Stimulated activated CD8-positive, alpha-beta memory T cell treated with anti-CD3 and anti-CD28 coated beads, Interleukin-15, amount 100 ng/mL, for 24 hours (primary cell): ENCODE measurements at regions not wholly inside any gene's neighbourhood (a gene's known extent, or its start where the extent isn't known, plus 50 kb on each side); places are given as distances from the start of the nearest gene placed in this dataset.

ENCODE experiments used
- DNase-seq: peaks from one replicate; pipeline ENCODE4 v3.0.0-alpha.2; 2020; ENCODE audit warnings: low read depth

- no peak for DNase-seq
Measured at GRCh38 chr6:164216368-164216767, 801.9 kb downstream of the QKI start.

GRCh38 chr6:164214066-164214465 lies 799.5 kb downstream of the QKI start:
- DNase-seq: no peak

GRCh38 chr6:164211254-164211653 lies 796.7 kb downstream of the QKI start:
- no peak for DNase-seq

- DNase-seq: no peak
Measured at GRCh38 chr6:164210783-164211182, 796.3 kb downstream of the QKI start.

GRCh38 chr6:164210323-164210722 lies 795.8 kb downstream of the QKI start:
- DNase-seq: no peak

- DNase-seq: no peak
Measured at GRCh38 chr6:164208371-164208770, 793.9 kb downstream of the QKI start.

- DNase-seq: no peak
Measured at GRCh38 chr6:164206807-164207423, 792.4 kb downstream of the QKI start.

GRCh38 chr6:164200071-164200470 lies 785.6 kb downstream of the QKI start:
- no peak for DNase-seq

GRCh38 chr6:164195942-164196281 lies 781.4 kb downstream of the QKI start:
- no peak for DNase-seq

- DNase-seq: no peak
Measured at GRCh38 chr6:164195278-164195941, 780.9 kb downstream of the QKI start.

GRCh38 chr6:164188861-164189260 lies 774.3 kb downstream of the QKI start:
- DNase-seq: no peak

GRCh38 chr6:164185471-164185871 lies 771.0 kb downstream of the QKI start:
- no peak for DNase-seq

- DNase-seq: no peak
Measured at GRCh38 chr6:164184410-164184809, 769.9 kb downstream of the QKI start.

- DNase-seq: no peak
Measured at GRCh38 chr6:164183556-164184123, 769.1 kb downstream of the QKI start.

GRCh38 chr6:164178679-164179332 lies 764.3 kb downstream of the QKI start:
- DNase-seq: no peak

- DNase-seq: no peak
Measured at GRCh38 chr6:164169355-164169754, 754.8 kb downstream of the QKI start.

- DNase-seq: no peak
Measured at GRCh38 chr6:164168595-164168994, 754.1 kb downstream of the QKI start.

GRCh38 chr6:164167873-164168405 lies 753.4 kb downstream of the QKI start:
- no peak for DNase-seq

- no peak for DNase-seq
Measured at GRCh38 chr6:164166996-164167395, 752.5 kb downstream of the QKI start.

- no peak for DNase-seq
Measured at GRCh38 chr6:164166515-164166914, 752.0 kb downstream of the QKI start.

GRCh38 chr6:164164876-164165275 lies 750.4 kb downstream of the QKI start:
- DNase-seq: no peak

- no peak for DNase-seq
Measured at GRCh38 chr6:164163239-164163638, 748.7 kb downstream of the QKI start.

- no peak for DNase-seq
Measured at GRCh38 chr6:164159061-164159460, 744.5 kb downstream of the QKI start.
